Skin epidermis (tissue), 12 donors: ENCODE measurements at regions not wholly inside any gene's neighbourhood (a gene's known extent, or its start where the extent isn't known, plus 50 kb on each side); places are given as distances from the start of the nearest gene placed in this dataset.

Experiments used
- H3K27ac ChIP-seq, 21 experiments: fragments of 200-600 bp; sonication (generic) in 11 of 21; one replicate each; pipeline ENCODE4 v1.5.0; 2020; ENCODE audit warnings: mild to moderate bottlenecking in 3 of 21, inconsistent platforms in 2 of 21, moderate library complexity in 2 of 21
- H3K4me3 ChIP-seq, 7 experiments: fragments of 200-600 bp; sonication (generic) in 2 of 7; one replicate each; pipeline ENCODE4 v1.5.0; 2020; ENCODE audit warnings: inconsistent platforms in 2 of 7, mild to moderate bottlenecking in 2 of 7, moderate library complexity in 1 of 7

DNA sequence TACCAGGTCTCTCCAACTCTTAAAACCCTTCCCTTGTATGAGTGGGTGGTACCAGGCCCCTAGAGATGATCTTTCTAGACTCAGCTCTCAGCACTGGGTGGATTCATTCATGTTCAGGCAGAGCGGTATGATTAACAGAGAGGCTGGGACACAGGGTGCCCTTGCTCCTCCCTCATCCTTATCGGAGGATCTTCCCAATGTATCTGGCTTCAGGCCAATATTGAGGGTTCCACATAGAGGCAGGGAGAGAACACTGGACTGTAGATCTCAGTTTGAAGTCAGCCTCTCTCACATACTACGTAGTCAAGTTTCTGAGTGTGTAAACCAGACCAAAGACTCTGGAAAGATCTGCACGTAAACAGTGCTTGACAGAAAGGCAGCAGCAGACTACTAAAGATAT lies 366.2 kb downstream of the DHX35 start:
- Histone ChIP-seq H3K27ac (no peak overlapping the region), H3K4me3 (no peak overlapping the region)

DNA sequence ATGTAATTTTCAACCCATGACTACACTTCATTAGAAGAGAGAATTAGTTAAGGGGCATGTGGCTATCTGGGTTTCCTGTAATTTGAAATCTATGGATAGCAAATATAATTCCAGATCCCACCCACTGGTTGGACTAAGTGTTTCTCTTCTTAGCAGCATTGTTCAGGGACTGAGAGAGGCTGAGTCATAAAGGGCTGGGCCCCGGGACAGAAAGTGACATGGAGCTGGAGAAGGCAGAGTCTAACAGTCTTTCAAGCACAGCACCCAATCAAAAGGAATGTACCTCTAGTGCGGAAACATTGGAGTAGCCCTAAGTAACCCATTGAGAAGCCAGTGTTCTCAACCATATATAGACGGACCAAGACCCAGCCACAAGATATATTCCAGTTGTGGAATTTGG lies 363.9 kb downstream of the DHX35 start:
- Histone ChIP-seq H3K27ac (no peak overlapping the region), H3K4me3 (no peak overlapping the region)

DNA sequence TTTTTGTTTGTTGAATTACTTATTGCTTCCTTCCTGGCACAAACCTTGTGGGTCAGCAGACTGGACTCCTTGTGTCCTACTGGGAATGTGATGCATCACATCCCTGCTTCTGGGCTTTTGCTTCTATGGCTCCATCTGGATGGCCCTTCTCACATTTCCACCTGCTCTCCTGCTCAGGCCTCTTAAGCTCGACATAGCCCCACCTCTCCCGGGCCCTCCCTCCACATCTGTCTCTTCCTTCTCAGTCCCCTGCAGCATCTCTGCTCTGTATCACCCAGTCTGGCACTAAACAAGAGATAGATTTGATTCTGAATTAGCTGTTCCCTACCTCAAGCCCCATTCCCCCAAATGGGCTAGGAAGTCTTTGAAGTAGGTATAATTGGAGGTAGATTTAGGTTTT lies 356.8 kb downstream of the DHX35 start:
- no peak overlapping the region for H3K27ac ChIP-seq

GRCh38 chr20:39312676-39313075 lies 350.5 kb downstream of the DHX35 start:
- Histone ChIP-seq H3K27ac (no peak overlapping the region), H3K4me3 (no peak overlapping the region)

More for the DNA sequence above, 356.8 kb downstream of the DHX35 start:
- H3K4me3 ChIP-seq = no peak overlapping the region

DNA sequence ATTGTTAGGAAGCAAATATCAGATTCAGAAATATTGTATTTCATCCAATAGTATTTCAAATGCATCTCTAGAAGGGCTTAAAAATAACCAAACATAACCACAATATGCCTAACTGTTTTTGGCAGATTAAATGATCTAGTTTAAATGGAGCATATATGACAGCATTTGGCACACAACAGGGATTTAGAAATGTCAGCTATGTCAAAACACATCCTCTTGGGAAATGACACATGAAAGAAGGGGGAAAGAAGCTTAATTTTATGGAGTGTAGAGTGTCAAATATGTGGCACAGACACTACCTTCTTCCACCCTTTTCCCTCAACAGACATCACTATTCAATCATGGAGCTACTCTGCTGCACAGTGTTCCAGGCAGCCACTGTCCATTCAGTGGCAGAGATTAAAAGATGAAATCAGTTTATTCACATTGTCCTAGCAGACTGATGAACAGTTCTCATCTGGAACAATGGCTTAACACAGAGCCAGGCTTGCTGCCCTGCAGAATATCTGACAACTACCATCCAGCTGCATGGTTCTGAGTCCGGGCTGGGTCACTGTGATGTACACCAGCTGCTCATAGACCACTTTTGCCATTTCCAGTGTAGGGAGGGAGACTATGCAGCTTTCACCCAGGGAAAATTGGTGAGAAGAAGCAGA lies 349.8 kb downstream of the DHX35 start:
- Histone ChIP-seq H3K4me3 (no peak overlapping the region), H3K27ac (no peak overlapping the region)

DNA sequence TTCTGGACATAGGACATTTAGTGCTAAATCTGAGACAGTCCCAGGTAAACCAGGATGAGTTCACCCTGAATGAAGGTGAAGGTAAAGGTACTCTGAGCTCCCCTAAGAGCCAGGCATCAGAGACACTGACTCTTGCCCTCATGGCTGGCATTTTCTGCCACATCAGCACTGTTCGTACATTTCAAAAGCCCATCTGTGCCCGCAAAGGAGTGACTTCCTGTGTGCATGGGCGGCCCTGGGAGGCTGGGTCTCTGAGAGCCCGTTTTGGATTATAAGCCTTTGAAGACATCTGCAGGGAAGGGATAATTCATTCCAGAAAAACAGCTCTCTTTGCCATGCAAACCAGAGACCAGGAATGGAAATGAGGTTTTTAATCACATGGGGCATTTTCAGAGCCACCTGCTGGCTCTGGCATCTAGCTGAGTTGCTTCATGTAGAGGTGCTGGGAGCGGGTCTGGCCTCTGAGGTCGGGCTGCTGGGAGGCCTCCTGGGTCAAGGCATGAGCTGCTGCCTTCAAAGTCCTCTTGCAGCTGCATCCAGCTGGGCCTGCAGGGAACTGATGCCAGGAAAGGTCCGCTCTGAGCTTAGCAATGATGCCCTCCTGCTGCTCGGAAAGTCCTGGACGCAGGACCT lies 348.3 kb downstream of the DHX35 start:
- Histone ChIP-seq H3K27ac (no peak overlapping the region), H3K4me3 (no peak overlapping the region)

DNA sequence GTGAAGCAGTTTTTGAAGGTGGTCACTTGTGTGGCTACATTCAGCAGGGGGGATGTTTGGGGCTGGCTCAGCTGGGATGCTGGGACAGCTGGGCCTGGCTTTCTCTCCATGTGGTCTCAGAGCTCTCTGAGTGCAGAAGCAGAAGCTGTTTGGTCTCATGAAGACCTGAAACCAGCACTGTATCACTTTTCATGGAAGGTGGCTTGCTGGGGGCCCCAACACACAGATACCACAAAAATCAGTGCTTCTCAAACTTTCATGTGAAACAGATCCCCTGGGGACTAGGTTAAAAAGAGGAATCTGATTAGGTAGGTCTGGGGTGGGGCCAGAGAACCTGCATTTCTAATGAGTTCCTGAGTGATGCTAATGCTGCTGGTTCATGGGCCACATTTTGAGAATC lies 347.3 kb downstream of the DHX35 start:
- Histone ChIP-seq H3K4me3 (no peak overlapping the region), H3K27ac (no peak overlapping the region)

DNA sequence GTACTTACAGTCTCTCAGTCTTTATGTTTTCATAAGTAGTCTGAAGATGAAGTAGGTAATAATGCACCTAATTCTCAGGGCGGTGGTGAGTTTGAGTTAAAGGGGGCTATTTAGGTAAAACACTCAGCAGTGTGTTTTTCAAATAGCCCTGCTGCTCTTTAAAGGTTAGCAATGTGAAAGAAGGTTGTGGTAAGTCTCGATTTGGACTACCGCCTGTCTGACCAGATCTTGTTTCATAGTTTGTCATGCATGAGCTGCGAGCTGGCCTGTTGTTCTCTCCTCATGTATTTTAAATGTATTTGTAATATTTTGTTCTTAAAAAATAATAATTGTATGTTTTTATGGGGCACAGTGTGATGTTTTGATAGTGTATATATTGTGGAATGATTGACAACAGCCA lies 340.2 kb downstream of the DHX35 start:
- Histone ChIP-seq H3K27ac (no peak overlapping the region), H3K4me3 (no peak overlapping the region)

DNA sequence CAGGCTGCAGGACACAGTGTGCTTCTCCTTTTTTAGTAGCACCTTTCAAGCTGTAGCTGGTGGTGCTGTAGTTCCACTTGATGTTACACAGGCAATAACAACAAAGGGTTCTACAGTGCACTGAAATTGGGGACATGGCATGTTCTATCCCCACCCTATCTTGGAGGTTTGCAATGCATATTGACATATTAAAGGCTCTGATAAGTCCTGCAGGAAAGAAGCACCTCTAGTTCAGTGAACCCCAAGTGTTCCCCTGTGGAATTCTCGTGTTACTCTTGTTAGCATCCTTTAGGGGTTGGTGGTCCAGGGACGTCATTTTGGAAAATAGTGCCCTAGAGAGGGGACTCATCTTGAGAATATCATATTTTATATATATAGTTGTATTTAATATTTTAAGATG lies 337.6 kb downstream of the DHX35 start:
- H3K27ac ChIP-seq = no peak overlapping the region
- H3K4me3 ChIP-seq = no peak overlapping the region

GRCh38 chr20:39298571-39299506 lies 336.7 kb downstream of the DHX35 start:
- H3K27ac ChIP-seq = no peak overlapping the region
- H3K4me3 ChIP-seq = no peak overlapping the region

DNA sequence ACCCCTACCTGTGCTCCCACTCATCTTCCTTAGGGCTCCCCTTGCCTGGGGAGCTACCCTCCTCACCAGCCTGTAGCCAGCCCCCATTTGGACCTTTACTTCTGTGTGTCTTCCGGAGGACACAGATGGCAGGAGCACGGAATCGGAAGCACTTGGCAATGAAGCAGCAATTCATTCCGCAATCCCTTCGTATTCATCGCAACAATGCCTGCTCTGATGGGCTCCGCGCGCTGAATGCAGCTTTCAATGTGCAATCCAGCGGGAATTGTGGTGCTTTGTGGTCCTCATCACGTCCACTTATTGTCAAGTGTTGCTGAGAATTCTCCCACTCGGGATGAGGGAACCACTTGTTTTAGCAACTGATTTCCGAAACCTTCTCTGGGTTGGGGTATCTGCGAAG lies 336.0 kb downstream of the DHX35 start:
- Histone ChIP-seq H3K4me3 (no peak overlapping the region), H3K27ac (no peak overlapping the region)

- H3K27ac ChIP-seq = no peak overlapping the region
Observed at GRCh38 chr20:39295301-39295700, 333.2 kb downstream of the DHX35 start.

DNA sequence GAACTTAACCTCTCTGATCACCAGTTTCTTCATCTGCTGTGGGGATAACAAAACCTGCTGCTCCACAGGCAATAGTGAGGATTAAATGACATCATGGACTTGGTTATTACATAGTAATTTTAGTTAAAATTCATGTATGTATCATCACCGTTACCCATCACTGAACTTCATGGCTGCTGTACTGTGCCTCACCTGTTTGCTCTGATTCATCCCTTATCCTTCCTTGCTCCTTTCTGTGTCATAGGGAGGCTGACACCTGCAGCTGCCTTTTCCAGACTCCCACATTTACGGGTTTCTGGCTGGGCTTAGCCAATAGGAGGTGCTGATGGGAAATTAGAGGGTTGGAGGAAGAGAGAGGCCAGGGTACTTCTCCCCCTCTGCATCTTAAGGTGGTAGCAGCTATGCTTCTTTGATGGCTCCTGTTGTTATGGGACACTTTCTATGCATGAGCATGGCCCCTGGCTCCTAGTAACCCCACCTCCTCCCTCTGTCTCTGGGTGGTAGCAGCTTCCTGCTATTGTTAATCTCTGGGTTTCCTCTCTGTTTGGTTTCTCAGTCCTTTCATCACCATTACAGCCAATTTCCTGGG lies 332.1 kb downstream of the DHX35 start:
- H3K27ac ChIP-seq = no peak overlapping the region
- H3K4me3 ChIP-seq = no peak overlapping the region

More at GRCh38 chr20:39295301-39295700, 333.2 kb downstream of the DHX35 start:
- H3K4me3 ChIP-seq = no peak overlapping the region

- no peak overlapping the region for H3K27ac ChIP-seq
- H3K4me3 ChIP-seq = no peak overlapping the region
Observed at GRCh38 chr20:39292193-39292736, 330.1 kb downstream of the DHX35 start.

DNA sequence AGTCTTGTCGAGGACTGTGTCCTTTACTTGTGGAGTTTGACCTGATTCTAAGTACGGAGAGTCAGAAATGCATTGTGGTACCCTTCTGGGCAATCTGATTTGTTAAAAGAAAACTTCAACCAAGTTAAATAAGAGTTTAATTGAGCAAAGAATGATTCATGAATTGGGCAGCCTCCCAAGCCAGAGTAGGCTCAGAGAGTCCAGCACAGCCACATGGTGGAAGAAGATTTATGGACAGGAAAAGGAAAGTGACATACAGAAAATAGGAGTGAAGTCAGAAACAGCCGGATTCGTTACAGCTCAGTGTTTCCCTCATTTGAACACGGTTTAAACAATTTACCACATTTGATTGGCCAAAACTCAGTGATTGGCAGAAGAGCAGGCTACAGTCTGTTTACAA lies 329.2 kb downstream of the DHX35 start:
- H3K27ac ChIP-seq = no peak overlapping the region
- H3K4me3 ChIP-seq = no peak overlapping the region

DNA sequence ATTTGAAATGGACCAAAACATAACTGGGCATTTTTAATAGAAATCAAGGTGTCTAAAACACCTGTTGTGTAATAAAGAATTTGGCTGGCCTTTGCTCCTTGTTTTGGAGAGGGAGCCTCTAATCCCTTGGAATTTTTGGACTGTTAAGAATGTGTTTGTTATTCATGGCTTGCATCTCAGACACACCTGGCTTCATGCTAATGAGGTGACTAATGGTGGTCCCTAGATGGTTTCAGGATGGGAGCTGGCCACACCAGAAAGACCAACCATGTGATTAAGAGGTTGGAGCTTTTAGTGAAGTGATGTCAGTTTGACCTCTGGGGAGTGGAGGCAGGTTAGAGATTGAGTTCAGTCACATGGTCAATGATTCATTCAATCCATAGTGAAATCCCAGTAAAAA lies 328.4 kb downstream of the DHX35 start:
- H3K4me3 ChIP-seq = no peak overlapping the region
- no peak overlapping the region for H3K27ac ChIP-seq

GRCh38 chr20:39289831-39290230 lies 327.7 kb downstream of the DHX35 start:
- no peak overlapping the region for H3K27ac ChIP-seq
- no peak overlapping the region for H3K4me3 ChIP-seq

DNA sequence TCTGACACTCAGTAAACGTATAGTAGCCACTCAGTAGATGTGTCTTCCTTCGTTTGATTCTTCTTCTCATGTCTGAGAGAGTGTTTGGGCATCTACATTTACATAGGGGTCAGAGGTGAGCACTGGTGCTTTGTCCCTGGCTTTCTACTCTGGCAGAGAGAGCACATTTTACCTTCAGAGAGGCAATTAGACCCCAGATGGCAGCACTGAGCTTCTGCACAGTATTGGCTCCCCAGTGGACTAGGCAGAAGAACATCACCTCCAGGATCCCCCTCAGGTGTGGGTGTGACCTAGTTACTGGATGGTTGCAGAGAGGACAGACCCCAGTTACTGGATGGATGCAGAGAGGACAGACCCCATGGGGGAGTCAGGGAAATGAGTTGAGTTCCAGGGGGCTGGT lies 327.2 kb downstream of the DHX35 start:
- H3K27ac ChIP-seq = no peak overlapping the region
- H3K4me3 ChIP-seq = no peak overlapping the region

- Histone ChIP-seq H3K27ac (no peak overlapping the region), H3K4me3 (no peak overlapping the region)
Observed at GRCh38 chr20:39283464-39283863, 321.3 kb downstream of the DHX35 start.

GRCh38 chr20:39282619-39283092 lies 320.5 kb downstream of the DHX35 start:
- no peak overlapping the region for H3K4me3 ChIP-seq
- H3K27ac ChIP-seq = peak overlapping the region in 5 of 21 experiments; percentile 4 to 37 (median 30)
